ENCODE measurements at regions not wholly inside any gene's neighbourhood (a gene's known extent, or its start where the extent isn't known, plus 50 kb on each side); places are given as distances from the start of the nearest gene placed in this dataset.
"Not testable (repeated sequence)": the region's sequence is repeated elsewhere in the genome, so short reads cannot be mapped to it uniquely, and the experiment has no call there.

DNA sequence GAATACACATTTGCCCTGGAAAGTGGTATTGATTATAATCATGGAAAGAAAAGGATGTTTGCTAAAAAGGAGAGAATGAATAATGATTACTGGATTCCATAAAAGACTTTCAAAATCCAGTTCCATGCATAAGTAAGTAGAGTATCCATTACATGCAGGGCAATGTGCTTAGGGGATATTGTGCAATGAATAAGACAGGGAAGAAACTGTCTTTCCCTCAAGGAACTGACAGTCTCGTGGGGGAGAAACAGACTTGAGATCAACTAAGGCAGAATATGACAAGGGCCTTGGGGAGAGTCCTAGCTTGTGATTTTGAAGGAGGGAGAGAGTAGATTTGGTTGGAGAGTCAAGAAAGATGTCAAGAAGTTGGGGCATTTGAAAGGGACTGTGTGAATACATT, 130.6 kb downstream of the SPP2 start:
- DNase-seq, result no peak

DNA sequence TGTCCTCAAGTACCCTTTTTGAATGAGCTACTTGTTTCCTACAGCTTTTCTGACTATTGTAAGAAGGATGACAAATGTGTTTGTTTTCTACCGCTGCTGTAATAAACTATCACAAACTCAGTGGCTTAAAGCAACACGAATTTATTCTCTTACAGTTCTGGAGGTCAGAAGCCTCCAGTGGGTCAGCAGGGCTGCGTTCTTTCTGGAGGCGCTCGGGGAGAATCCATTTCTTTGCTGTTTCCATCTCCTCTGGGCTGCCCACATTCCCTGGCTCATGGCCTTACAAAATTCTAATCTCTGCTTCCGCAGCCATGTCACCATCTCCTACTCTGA, 128.5 kb downstream of the SPP2 start:
- no peak for DNase-seq

- DNase-seq, result no peak
Measured at GRCh38 chr2:234178330-234179030, 128.0 kb downstream of the SPP2 start.

GRCh38 chr2:234175649-234176048, 125.1 kb downstream of the SPP2 start:
- DNase-seq, result no peak

- DNase-seq, result no peak
Measured at GRCh38 chr2:234174742-234175141, 124.2 kb downstream of the SPP2 start.

GRCh38 chr2:234172532-234172931, 122.0 kb downstream of the SPP2 start:
- DNase-seq, result no peak

DNA sequence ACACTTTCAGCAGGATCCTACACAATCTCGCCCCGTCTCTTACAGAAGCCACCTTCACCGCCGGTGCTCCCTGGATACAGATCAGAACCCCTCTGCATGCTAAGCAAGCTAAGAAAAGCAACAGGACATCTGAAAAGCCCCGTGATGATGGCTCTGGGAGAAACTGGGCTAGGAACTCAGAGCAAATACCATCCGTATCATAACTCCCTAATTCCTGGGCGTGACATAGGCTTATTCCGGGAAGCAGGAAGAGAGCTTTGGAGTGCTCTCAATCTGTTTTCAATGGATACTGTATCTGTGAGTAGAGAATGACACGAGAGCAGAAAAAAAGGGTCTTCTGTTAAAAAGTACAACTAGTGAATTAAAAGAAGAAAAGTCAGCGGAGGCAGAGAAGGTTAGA, 121.6 kb downstream of the SPP2 start:
- no peak for DNase-seq

GRCh38 chr2:234171666-234172065, 121.2 kb downstream of the SPP2 start:
- no peak for DNase-seq

GRCh38 chr2:234169674-234170073, 119.2 kb downstream of the SPP2 start:
- no peak for DNase-seq

DNA sequence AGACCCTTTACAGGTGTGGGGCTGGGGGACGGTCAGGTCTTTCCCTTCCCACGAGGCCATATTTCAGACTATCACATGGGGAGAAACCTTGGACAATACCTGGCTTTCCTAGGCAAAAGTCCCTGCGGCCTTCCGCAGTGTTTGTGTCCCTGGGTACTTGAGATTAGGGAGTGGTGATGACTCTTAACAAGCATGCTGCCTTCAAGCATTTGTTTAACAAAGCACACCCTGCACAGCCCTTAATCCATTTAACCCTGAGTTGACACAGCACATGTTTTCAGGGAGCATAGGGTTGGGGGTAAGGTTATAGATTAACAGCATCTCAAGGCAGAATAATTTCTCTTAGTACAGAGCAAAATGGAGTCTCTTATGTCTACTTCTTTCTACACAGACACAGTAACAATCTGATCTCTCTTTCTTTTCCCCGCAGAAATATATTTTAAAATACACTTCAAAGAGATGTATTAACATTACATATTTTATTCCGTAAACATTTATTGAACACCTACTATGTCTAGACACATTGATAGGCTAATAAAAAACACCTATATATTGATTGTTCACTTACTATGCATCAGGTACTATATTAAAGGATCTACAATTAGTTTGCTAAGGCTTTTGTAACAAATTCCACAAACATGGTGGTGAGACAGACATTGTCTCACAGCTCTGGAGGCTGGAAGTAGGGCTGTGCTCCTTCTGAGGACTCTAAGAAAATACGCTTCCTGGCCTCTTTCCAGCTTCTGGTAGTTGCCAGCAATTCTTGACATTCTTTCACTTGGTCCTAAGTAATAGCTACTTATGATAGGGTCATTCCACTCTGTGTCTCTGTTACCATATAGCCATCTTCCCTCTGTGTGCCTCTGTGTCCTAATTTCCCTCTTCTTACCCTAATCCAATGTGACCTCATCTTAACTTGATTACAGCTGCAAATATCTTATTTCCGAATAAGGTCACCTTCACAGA, 118.4 kb downstream of the SPP2 start:
- DNase-seq, result not testable (repeated sequence)

GRCh38 chr2:234166531-234166930, 116.0 kb downstream of the SPP2 start:
- DNase-seq, result no peak

DNA sequence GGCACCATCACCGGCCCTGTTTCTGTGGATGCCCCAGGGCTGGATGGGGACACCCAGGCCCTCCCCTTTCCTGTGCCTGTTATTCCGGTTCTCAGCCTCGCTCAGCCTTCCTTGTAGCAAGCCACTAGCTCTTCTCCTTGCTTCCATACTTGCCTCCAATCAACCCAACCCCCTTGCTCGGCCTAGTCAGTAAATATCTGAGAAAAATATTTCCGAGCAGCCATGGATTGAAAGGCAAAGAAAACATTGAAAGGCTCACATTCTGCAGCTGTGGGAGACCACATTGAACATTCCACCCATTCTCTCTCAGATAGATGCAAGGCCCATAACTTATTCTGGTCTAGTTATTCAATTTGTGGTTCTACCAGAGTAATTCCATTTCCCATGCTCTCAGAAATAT, 114.9 kb downstream of the SPP2 start:
- DNase-seq, result no peak

DNA sequence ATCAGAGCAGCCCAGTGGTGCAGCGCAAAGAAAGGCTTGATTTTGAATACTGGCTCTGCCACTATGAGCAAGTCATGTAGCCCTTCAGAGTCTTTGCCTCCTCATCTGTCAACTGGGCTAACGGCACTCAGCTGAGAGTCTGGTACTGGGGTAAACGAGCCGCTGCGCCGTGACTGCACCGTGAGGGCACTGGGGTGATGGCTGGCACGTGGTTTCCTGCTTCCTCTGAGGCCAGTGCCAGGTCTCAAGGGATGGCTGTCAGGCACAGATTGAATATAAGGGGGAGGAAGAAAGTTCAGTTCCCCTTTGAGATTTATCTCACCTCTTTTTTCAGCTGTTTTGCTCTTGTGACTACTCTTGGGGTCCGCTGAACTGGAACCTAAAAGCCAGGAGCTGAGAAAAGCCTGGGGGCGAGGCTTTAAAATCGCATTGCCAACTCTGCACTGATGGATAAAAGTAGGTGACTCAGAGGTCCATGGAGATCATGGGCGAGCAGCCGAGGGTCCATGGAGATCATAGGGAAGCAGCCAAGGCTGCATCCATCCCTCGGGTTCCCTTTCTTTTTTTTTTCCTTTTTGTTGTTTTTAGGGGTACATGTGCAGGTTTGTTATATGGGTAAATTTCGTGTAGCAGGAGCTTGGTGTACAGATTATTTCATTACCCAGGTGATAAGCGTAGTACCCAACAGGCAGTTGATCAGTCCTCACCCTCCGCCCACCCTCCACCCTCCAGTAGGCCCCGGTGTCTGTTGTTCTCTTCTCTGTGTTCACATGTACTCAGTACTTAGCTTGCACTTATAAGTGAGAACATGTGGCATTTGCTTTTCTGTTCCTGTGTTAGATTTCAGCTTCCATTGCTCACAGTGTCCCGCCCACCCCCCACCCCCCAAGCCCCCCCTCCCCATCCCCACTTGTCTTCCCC, 114.3 kb downstream of the SPP2 start:
- no peak for DNase-seq

- no peak for DNase-seq
Measured at GRCh38 chr2:234163510-234164045, 113.1 kb downstream of the SPP2 start.

DNA sequence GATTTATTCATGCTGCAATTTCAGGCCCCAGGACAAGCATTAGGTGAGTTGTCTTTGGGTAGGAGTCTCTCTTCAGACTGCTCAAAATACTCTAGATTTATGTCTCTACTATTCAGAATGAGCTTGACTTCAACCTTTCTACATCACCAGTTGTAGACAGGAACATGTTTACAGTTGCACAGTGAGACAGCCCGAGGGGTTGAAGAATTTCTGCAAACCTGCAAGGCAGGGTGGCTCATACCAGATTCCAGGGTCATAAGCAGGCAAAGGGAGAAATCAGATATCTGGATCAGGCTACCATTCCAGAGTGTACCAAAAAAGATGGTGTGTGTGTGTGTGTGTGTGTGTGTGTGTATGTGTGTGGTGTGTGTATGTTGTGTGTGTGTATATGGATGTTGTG, 112.4 kb downstream of the SPP2 start:
- DNase-seq, result no peak

DNA sequence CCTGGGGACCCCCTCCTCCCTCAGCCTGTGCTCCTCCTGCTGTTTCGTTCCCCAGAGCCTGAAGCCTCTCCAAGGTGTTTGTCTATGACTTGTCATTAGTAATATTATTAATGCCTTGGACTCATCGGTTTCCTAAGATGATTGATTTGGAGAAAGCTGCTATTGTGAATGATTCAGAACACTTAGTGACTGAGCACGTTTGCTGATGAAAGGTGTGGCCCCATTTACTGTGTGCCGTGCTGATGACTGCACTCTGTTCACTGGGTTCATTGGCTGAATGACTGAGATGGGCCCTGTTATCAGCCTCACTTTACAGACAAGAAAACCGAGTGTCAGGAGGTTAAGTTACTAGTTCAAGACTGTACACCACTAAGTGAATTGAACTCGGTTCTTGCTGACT, 111.4 kb downstream of the SPP2 start:
- DNase-seq, result no peak

GRCh38 chr2:234158812-234159211, 108.3 kb downstream of the SPP2 start:
- no peak for DNase-seq

DNA sequence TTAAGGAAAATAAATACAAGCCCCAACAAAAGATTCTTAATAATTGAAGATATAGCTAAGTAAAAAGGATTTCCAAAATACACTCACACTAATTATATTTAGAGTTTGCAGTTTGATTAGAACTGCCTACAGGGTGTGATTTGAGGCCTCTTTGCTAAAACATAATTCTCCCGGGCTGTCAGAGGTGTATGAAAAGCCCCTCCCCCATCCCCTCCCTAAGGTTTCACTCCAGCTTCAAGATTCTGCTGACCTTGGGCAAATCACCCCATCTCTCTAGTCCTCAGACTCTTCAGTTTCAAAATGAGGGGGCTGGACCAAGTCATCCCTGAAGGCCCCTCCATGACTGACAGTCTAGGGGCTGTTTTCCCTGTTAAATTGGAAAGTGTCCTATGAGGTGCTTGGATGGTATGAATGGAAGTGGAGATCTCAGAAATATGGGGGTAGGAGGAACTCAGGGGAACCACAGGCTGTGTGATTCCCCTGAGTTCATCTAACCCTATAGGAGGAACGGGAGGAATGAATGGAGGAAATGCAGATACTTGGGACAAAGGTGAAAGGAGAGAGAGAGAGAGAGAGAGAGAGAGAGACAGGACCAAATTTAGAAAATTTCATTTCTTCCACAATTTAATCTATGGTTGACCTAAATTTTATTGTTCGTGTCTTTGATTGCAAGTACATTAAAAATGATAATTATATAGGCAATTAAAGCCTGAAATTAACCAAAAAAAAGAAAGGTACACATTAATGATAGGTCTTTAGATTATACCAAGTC, 107.5 kb downstream of the SPP2 start:
- DNase-seq, result no peak

DNA sequence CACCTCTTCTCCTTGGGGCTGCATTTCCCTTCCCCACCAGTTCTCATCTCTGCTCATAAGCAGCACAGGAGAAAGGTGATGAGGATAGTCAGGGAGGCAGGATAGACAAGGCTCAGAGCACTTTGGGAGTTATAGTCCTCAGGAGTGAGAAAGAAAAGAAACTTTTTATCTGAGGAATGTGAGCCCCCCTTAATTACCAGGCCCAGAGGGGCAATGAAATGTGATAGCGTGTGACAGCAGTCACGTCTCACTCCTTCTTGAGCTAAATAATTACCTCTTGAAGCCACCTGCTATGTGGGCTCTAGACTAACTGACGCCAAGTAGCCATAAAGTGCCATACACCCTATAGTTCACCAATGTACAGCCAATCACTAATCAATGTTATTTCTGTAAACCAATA, 105.8 kb downstream of the SPP2 start:
- no peak for DNase-seq

- not testable (repeated sequence) for DNase-seq
Measured at GRCh38 chr2:234152835-234153234, 102.3 kb downstream of the SPP2 start.

- no peak for DNase-seq
Measured at GRCh38 chr2:234147335-234147861, 96.9 kb downstream of the SPP2 start.

All from NCI-H2107 (cell line).